LNCAP (cell line): ENCODE measurements at regions not wholly inside any gene's neighbourhood (a gene's known extent, or its start where the extent isn't known, plus 50 kb on each side); places are given as distances from the start of the nearest gene placed in this dataset.

ENCODE experiments used
- TF ChIP-seq, protein P1 (sequence below): fragments of 450-650 bp; IDR thresholded peaks from 2 replicates; pipeline ENCODE4 v1.5.1; 2017; ENCODE audit warnings: mild to moderate bottlenecking

DNA sequence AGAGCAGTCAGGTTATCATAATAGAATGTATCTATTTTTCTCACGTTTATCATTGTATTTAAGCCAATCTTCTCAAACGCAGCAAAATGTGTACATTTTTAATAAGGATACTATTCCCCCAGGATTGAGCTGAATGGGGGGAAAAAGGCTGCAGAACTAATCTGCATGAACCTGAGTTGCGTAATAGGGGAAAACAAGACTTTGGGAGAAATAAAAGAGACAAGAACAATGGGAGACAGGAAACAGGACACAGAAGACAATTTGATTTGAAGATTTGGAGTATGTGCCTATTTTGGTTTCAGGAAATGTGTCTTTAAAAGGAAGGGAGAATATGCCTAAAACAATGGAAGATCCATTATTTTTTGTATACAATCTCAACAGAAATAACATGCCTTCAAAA lies 844.5 kb downstream of the DIAPH3 start:
- TF ChIP-seq, protein P1, sequence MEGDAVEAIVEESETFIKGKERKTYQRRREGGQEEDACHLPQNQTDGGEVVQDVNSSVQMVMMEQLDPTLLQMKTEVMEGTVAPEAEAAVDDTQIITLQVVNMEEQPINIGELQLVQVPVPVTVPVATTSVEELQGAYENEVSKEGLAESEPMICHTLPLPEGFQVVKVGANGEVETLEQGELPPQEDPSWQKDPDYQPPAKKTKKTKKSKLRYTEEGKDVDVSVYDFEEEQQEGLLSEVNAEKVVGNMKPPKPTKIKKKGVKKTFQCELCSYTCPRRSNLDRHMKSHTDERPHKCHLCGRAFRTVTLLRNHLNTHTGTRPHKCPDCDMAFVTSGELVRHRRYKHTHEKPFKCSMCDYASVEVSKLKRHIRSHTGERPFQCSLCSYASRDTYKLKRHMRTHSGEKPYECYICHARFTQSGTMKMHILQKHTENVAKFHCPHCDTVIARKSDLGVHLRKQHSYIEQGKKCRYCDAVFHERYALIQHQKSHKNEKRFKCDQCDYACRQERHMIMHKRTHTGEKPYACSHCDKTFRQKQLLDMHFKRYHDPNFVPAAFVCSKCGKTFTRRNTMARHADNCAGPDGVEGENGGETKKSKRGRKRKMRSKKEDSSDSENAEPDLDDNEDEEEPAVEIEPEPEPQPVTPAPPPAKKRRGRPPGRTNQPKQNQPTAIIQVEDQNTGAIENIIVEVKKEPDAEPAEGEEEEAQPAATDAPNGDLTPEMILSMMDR: no peak

DNA sequence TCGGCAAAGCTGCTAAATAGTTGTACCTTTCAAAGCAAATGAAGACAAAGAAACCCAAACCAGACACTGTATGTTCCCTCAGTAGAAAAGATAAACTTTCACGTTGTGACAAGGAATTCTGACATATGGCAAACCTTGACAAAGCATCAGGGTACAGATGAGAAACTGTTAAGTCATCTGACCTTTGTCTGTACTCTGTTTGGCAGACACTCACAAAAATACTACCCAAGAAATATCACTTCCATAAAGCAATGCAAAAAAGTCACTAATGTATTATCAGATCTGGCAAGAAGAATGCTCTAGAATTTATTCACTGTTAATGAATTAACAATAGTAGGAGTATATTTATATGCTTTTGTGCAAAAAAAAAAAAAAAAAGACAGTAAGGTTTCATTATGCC lies 843.7 kb downstream of the DIAPH3 start:
- TF ChIP-seq, protein P1: no peak

DNA sequence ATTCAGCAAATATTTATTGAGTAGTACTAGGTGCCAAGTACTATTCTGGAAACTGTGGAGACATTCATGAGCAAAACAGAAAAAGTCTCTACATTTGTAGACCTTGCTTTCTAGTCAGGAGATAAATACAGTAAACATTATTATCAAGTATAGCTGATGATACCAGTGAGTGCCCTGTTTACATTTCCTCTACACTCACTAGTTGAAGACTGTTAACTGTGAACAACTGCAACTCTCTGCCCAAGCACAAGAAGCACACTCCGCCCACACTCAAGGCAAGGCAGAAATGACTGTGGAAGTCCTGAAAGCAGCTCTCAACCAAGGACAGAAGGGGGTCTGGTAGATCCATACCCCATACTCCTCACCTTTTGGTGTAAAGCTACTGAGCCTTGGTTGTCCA lies 837.0 kb downstream of the DIAPH3 start:
- TF ChIP-seq, protein P1: no peak

DNA sequence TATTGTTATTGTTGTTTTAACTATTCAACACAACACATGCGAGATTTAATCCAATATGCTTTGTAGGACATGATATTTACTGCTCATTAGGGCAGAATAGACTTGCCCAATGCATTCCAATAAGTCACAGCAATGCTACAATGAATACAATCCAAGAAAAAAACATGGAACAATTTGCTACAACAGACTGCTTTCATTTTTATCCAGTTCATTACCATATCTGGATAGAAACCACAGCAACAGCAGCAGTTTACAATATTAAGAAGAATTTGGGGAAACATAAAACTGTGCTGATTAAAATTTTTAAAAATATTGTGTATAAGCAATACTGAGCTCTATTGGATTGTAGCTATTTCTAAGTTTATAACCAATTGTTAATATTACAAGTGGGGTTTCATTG lies 833.0 kb downstream of the DIAPH3 start:
- TF ChIP-seq, protein P1: no peak

DNA sequence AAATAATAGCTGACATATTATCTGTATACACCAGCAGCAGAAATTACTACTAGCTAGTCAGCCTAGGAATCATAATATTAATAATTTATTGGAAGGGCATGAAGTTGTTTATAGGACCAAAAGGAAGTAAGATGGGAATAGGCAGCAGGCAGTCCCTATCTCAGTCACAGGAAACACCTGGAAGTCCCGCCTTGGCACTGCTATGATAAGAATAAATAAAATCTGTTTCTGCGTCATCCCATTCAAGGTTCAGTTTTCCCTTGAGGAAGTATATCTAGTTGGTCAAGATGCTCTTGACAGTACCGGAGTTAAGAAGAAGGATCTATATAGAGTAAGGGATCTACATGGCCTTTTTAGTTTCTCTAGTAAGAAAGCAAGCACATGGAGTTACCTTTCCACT lies 830.8 kb downstream of the DIAPH3 start:
- TF ChIP-seq, protein P1: no peak

DNA sequence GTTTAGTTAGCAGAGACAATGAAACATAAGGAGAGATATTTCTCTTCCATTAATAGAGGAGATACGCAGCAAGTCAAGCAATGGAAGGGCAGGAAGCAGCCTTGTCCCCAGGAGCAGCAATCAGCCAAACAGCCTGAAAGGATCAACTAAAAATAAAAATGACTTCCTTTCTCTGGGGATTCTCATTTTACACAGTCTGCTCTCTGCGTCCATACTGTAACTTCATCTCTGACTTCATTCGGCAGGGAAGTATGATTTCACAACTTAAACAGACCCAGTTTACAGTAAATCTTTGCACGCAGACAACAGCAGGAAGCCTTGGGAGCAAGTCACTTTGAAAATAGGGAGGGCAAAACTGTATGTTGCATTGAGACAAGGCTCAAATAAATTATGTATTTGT lies 826.7 kb downstream of the DIAPH3 start:
- TF ChIP-seq, protein P1: no peak

DNA sequence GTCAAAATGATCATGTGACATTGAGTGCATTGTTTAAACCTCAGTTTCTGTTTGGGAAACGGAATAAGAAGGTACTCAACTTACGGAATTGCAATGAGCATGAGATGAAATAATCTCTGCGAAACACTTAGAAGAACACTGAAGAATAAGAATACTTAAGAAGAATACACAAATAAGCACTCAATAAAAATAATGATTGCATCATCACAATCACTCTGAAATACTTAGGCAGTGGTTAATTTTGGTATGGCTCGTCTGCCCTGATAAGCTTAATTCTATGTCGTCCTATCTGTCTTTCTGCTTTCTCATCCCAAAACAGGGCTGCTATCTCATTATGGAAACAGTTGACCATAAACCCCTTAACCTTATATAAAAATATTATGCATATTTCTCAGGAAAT lies 823.6 kb downstream of the DIAPH3 start:
- TF ChIP-seq, protein P1: no peak

DNA sequence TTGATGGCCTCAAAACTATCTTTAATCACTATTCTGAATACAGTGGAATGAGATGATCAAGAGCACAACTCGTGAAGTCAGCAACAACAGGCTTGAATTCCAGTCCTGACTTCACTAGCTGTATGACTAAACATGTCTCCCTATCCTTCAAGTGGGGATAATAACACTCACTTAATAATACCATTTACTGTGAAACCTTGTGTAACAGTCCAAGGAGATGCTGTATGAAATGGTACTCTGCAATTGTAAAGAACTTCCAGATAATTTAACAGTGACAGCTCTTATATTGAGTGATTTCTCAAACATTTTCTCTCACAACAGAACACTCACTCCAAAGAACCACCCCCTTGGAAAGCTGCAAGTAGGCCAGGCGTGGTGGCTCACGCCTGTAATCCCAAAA lies 823.1 kb downstream of the DIAPH3 start:
- TF ChIP-seq, protein P1: no peak
